ENCODE measurements at regions not wholly inside any gene's neighbourhood (a gene's known extent, or its start where the extent isn't known, plus 50 kb on each side); places are given as distances from the start of the nearest gene placed in this dataset.
"Not testable (repeated sequence)": the region's sequence is repeated elsewhere in the genome, so short reads cannot be mapped to it uniquely, and the experiment has no call there.

- DNase-seq, result no peak
These were observed 90.0 kb downstream of the CD24 start for GRCh38 chr6:106884576-106884975.

- DNase-seq, result peak in 1 of 3 donors; percentile 6
These were observed 90.7 kb downstream of the CD24 start for GRCh38 chr6:106883808-106884262.

DNA sequence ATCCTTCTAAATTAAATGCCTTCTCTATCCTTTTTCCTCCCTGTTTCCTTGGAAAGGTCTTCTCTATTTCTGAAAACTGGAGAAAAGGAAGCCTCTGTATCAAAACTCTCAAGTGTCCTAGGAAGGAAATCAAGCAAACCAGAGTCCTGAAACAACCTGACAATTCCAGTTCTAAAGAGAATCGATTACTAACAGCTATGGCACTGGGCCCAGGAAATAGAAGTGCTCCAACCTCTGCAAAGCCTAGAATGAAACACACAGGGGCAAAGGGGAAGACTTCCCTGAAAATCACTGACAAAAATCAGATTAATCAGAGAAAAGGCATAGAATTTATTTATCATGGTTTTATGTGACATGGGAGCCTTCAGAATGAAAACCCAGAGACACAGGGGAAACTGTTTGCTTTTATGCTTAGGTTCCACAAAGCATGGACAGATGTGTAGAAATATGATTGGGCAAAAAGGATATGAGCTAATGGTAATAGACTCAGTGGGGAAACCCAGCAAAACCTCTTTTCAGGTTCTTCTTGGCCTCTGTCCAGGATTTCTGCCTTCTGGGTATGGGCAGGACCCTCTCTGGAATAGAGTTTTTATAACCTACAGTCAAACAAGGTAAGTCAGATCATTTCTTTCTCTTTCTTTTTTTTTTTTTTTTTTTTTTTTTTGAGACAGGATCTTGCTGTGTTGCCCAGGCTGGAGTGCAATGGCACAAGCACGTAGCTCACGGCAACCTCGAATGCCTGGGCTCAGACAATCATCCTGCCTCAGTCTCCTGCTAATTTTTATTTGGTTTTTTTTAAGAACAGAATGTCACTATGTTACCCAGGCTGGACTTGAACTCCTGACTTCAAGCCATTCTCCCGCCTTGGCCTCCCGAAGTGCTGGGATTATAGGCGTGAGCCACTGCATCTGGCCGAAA lies 91.7 kb downstream of the CD24 start:
- DNase-seq, result no peak

- no peak for DNase-seq
These were observed 92.4 kb downstream of the CD24 start for GRCh38 chr6:106882138-106882537.

GRCh38 chr6:106880952-106881351 lies 93.6 kb downstream of the CD24 start:
- no peak for DNase-seq

DNA sequence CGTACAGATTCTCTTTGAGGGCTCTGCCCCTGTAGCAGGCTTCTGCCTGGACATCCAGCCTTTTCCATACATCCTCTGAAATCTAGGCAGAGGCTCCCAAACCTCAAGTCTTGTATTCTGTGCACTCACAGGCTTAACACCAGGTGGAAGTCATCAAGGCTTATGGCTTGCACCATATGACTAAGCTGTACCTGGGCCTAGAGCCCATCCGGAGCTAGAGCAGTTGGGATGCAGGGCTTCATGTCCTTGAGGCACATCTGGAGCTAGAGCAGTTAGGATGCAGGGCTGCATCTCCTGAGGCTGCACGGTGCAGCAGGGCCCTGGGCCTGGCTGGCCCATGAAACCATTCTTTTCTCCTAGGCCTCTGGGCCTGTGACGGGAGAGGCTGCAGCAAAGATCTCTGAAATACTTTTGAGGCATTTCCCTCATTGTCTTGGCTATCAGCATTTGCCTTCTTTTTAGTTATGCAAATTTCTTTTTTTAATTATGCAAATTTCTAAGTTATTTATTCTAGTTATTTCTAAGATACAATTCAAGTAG lies 98.7 kb downstream of the CD24 start:
- DNase-seq, result no peak

GRCh38 chr6:106874481-106874880 lies 100.0 kb downstream of the CD24 start:
- DNase-seq, result no peak

GRCh38 chr6:106872049-106872448 lies 102.5 kb downstream of the CD24 start:
- no peak for DNase-seq

DNA sequence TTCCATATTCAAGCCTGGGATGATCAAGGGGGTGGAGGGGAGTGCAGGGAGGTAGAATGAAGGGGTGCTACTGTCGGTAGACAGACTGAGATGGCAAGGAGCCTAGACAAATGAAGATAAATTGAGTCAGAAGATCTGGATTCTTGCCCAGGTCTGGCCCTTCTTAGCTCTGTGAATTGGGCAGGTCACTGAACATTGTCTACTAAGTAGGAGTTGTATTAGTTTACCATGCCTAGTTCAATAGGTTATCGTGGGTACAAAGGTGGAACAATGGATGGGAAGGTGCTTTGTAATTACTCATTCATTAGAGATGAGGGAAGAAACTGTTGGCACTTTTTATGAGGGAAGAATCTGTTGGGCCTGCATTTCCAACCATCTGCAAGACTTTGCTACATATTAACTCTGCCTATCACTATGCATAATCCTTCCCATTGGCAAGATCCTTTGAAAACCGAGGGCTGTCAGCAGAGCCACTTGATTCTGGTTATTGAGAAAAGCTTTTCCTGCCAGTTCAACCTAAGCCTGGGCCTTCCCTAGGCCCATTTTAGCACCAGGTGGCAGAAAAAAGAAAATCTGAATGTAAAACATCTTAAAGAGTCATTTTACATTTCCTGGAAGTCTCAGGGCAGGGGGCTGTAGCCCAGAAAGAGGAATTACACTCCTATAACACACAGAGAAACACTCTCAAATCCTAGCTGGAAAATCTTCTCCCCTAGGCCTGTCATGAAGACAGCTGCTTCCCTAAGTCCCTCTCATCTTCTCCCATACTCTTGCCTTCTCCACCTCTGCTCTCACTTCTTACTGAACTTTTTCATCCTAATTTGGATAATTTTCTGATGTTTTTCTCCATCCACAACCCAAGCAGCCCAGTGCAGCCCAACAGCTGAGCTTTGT lies 103.5 kb downstream of the CD24 start:
- DNase-seq, result no peak

DNA sequence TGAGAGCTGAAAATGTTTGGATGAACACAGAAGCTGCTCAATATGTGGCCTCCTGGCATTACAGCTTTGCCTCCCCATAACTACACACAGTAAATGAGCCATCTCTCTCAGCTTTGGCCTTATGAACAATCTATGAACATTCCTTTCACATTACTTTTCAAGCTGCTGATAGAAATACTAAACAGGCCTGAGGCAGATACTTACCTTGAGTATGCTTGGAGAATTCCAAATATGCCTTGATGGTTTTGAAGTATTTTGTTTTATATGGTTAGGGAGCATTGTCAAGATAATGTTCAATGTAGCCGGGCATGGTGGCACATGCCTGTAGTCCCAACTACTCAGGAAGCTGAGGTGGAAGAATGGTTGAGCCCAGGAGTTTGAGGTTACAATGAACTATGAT lies 104.5 kb downstream of the CD24 start:
- DNase-seq, result peak in 1 of 3 donors; percentile 41

DNA sequence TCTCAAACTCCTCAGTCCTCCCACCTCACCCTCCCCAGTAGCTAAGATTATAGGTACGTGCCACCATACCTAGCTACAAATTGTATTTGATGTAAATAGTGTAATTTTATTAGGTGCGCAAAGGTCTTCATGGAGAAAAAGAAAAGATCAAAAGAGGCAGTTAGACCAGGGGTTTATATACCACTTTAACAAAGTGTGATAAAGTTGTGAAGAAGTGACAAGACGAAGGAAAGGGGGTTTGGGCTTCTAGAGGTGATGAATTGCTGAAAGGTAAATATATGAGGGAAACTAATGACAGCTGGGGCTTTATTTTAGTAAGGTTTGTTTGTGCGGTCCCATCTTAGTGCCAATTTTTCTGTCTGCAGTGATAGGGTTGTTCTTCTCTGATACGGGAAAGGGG lies 105.3 kb downstream of the CD24 start:
- DNase-seq, result no peak

- DNase-seq, result no peak
These were observed 107.5 kb downstream of the CD24 start for GRCh38 chr6:106866875-106867658.

DNA sequence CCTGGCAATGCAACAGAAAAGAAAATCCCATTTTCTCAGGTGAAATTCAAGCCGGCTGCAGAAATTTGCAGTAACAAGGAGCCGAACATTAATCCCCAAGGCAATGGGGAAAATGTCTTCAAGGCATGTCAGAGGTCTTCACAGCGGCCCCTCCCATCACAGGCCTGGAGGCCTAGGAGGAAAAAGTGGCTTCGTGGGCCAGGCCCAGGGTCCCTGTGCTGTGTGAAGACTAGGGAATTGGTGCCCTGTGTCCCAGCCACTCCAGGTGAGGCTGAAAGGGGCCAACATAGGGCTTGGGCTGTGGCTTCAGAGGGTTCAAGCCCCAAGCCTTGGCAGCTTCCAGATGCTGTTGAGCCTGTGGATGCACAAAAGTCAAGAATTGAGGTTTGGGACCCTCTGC lies 111.7 kb downstream of the CD24 start:
- no peak for DNase-seq

DNA sequence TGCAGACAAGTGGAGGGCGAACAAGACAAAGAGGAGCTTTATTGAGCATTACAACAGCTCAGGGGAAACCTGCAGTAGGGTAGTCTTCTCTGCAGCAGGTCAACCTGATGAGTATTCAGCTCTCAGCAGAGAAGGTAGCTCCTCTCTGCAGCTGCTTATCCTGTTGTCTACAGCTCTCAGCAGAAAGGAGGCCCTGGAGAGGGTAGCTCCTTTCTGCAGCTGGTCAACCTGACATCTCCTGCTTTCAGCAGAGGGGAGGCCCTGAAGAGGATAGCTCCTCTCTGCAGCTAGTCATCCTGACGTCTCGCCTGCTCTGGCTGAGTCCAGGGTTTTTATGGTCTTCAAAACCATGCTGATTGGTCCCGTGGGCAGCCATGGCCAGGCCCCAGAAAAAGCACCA lies 113.6 kb downstream of the CD24 start:
- DNase-seq, result no peak

DNA sequence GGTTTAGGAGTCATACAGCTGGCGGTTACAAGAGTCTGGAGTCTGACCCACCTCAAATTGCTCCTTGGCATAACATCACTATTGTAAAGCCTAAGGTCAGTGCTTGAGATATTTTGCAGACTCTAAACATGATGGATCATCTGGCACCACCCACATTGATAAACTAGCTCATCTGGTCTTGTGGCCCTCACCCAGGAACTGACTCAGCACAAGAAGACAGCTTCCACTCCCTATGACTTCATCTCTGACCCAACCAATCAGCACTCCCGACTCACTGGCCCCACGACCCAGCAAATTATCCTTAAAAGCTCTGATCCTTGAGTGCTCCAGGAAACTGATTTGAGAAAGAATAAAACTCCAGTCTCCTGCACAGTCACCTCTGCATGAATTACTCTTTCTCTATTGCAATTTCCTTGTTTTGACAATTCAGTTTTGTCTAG lies 115.9 kb downstream of the CD24 start:
- DNase-seq, result peak; percentile 3 to 32 (median 10)

DNA sequence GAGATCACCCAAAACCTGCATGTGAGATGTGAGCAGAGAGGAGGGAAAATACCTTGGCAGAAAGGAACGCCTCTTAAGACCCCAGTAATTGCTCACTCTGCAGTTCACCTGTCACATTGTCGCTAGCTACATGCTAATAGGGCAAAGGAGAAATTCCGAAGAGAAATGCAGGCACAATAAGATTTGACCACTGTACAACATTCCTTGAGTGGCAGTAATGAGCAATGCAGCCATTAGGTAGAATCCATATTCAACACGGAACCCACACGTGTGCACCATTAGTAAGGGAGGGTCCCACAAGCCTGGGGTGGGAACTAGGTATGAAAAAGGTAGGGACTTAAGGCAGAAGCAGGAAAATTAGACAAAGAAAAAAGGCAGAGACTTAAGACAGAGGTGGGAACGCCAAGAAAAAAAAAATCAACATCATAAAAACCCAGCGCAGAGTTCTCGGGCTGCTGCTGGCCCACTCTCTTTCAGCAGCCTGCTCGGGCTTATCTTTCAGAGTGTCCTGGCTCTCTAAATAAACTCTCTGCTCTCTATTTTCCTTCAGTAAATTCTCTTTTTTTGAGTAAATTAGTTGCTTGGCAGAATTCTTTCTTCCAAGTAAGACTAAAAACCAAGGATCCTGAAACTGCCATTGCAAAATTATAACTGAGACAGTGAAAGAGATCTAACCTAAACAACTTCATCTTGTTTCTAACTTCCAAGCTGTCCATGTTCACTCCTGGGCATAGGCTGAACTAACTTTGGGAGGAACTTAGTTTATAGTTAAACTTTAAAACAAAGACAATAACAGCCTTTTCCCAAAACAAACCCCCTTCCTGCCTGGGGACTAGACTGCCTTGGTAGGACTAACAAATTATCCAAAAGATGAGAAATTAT lies 116.5 kb downstream of the CD24 start:
- DNase-seq, result no peak

DNA sequence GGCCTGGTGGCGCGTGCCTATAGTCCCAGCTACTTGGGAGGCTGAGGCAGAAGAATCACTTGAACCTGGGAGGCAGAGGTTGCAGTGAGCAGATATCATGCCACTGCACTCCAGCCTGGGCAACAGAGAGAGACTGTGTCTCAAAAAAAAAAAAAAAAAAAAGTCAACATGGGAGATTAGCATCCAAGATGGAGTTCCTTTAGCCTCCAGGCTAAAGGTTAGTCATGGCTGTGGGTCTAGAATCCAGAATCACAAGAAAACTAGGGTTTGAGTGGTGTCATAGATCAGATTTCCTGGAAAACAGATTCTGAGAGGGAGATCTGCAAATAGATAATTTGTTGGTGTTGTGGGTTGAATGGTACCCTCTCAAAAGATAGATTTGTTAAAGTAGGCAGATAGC lies 117.2 kb downstream of the CD24 start:
- not testable (repeated sequence) for DNase-seq

- DNase-seq, result no peak
These were observed 118.2 kb downstream of the CD24 start for GRCh38 chr6:106856227-106856874.

GRCh38 chr6:106855117-106855516 lies 119.4 kb downstream of the CD24 start:
- no peak for DNase-seq

All from muscle of back (tissue), 3 donors.